Smooth muscle cell (in vitro differentiated cells): ENCODE measurements at regions not wholly inside any gene's neighbourhood (a gene's known extent, or its start where the extent isn't known, plus 50 kb on each side); places are given as distances from the start of the nearest gene placed in this dataset.

Source experiments
- DNase-seq: peaks from one replicate; lab custom pipeline; 2025; ENCODE audit not compliant: unreplicated experiment; lab: John Stamatoyannopoulos, UW
- H2AFZ ChIP-seq: fragments of 200-600 bp; sonication (generic); 2 replicates; pipeline ENCODE4 v1.6.0; 2016; ENCODE audit warnings: antibody characterized with exemption, low read depth, mild to moderate bottlenecking
- H3F3A ChIP-seq: fragments of 200-600 bp; sonication (generic); 2 replicates; pipeline ENCODE4 v1.6.0; 2017; ENCODE audit warnings: antibody characterized with exemption, low read depth
- H3K27ac ChIP-seq: fragments of 200-600 bp; sonication (generic); 2 replicates; pipeline ENCODE4 v1.5.1; 2016; ENCODE audit warnings: low read depth, mild to moderate bottlenecking
- H3K27me3 ChIP-seq: fragments of 200-600 bp; sonication (generic); 2 replicates; pipeline ENCODE4 v1.6.1; 2016; ENCODE audit warnings: low read depth, mild to moderate bottlenecking
- H3K36me3 ChIP-seq: fragments of 200-600 bp; sonication (generic); 2 replicates; pipeline ENCODE4 v1.5.1; 2016; ENCODE audit warnings: low read depth
- H3K4me1 ChIP-seq: fragments of 200-600 bp; sonication (generic); 2 replicates; pipeline ENCODE4 v1.5.1; 2016; ENCODE audit warnings: low read depth
- H3K4me2 ChIP-seq: fragments of 200-600 bp; sonication (generic); 2 replicates; pipeline ENCODE4 v1.6.0; 2016; ENCODE audit warnings: mild to moderate bottlenecking
- H3K4me3 ChIP-seq: fragments of 200-600 bp; sonication (generic); 2 replicates; pipeline ENCODE4 v1.5.1; 2016; ENCODE audit warnings: mild to moderate bottlenecking
- H3K79me2 ChIP-seq: fragments of 200-600 bp; sonication (generic); 2 replicates; pipeline ENCODE4 v1.6.0; 2016; ENCODE audit warnings: low read depth, mild to moderate bottlenecking
- H3K9ac ChIP-seq: fragments of 200-600 bp; sonication (generic); 2 replicates; pipeline ENCODE4 v1.6.0; 2016; ENCODE audit warnings: low read depth
- H3K9me3 ChIP-seq: fragments of 200-600 bp; sonication (generic); replicated peaks from 2 replicates; pipeline ENCODE4 v1.5.1; 2016; ENCODE audit warnings: low read depth
- H4K20me1 ChIP-seq: fragments of 200-600 bp; sonication (generic); 2 replicates; pipeline ENCODE4 v1.6.0; 2016; ENCODE audit warnings: low read depth
- WGBS: methylation state at CpG from one replicate; pipeline ENCODE4 v1.1.7; 2016; ENCODE audit warnings: low lambda C conversion rate; 5-methylcytosine and 5-hydroxymethylcytosine counted together
- TF ChIP-seq, protein P1 (sequence below): fragments of 200-600 bp; sonication (generic); IDR thresholded peaks from 2 replicates; pipeline ENCODE4 v1.5.1; 2017; ENCODE audit warnings: borderline replicate concordance, mild to moderate bottlenecking, antibody characterized with exemption; ENCODE audit not compliant: insufficient read depth, poor library complexity, severe bottlenecking

DNA sequence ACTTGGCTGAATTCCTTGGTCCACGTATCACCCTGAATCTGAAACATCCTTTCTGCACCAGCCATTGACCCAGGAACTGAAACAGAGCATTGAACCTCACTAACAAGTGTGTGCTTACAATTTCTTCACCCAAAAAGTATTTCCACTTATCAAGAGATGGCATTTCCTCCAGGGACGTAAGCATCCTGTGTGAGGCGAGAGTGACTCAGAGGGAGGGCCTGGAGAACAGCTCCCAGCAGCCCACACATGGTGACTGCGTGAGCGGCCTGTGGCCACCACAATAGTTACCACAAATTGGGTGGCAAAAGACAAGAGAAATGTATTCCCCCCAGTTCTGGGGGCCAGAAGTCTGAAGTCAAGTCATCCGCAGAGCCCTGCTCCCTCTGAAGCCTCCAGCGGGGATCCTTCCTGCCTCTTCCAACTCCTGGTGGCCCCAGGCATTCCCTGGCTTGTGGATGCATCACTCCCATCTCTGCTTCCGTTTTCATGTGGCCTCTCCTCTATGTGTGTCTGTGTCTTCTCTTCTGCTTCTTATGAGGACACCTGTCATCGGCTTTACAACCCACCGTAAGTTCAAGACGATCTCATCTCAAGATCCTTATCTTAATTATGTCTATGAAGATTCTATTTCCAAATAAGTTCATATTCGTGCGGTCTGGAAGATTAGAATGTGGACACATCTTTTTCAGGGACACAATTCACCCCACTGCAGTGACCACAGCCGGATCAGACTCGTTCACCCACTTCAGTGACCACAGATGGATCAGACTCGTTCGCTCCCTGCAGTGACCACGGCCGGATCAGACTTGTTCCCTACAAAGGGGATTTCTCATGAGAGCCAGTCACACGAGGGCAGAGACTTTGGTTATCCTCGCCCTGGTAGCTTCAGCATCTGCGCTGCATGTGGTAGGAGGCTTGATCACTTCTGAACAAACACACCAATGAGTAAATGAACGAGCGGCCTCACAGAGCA is 122.6 kb upstream of the FOXF1 start:
- TF ChIP-seq, protein P1, sequence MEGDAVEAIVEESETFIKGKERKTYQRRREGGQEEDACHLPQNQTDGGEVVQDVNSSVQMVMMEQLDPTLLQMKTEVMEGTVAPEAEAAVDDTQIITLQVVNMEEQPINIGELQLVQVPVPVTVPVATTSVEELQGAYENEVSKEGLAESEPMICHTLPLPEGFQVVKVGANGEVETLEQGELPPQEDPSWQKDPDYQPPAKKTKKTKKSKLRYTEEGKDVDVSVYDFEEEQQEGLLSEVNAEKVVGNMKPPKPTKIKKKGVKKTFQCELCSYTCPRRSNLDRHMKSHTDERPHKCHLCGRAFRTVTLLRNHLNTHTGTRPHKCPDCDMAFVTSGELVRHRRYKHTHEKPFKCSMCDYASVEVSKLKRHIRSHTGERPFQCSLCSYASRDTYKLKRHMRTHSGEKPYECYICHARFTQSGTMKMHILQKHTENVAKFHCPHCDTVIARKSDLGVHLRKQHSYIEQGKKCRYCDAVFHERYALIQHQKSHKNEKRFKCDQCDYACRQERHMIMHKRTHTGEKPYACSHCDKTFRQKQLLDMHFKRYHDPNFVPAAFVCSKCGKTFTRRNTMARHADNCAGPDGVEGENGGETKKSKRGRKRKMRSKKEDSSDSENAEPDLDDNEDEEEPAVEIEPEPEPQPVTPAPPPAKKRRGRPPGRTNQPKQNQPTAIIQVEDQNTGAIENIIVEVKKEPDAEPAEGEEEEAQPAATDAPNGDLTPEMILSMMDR = no peak
- Histone ChIP-seq H3F3A (peaks cover 19% of the 10 kb centered on the region), H3K9me3 (no peaks in the 10 kb centered on the region), H3K4me2 (peak overlapping the region; percentile 32), H3K27ac (peak overlapping the region; percentile 76), H4K20me1 (no peaks in the 10 kb centered on the region), H3K4me1 (no peaks in the 10 kb centered on the region), H3K4me3 (no peak overlapping the region), H3K9ac (peak overlapping the region; percentile 43), H3K79me2 (no peaks in the 10 kb centered on the region), H3K36me3 (no peaks in the 10 kb centered on the region), H3K27me3 (no peaks in the 10 kb centered on the region), H2AFZ (no peak overlapping the region)
- no peak for DNase-seq
- 52% methylated on average over 24 of the region's 24 CpGs for WGBS

DNA sequence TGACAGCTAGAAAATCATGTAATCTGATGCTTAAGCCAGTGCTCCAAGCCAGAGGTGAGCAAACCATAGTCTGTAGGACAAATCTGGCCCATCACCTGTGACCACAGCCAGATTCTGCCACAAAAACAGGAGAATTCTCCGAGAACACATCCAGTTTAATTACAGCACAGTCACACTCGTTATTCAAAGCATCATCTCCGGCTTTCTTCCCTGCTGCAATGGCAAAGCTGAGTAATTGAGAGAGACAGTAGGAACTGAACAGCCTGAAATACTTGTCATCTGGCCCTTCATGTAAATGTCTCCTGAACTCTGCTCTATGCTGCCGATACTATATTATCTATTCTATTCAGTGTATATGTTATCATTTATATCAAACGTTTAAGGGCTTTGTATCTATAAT is 121.4 kb upstream of the FOXF1 start:
- H3K27me3 ChIP-seq = no peaks in the 10 kb centered on the region
- 71% methylated on average over 5 of the region's 5 CpGs for WGBS
- H3K27ac ChIP-seq = no peak overlapping the region
- no peak overlapping the region for H3K9ac ChIP-seq
- no peaks in the 10 kb centered on the region for H3K9me3 ChIP-seq
- H3K4me3 ChIP-seq = no peak overlapping the region
- no peak overlapping the region for H3K4me2 ChIP-seq
- no peaks in the 10 kb centered on the region for H4K20me1 ChIP-seq
- H3F3A ChIP-seq = peaks cover 19% of the 10 kb centered on the region
- no peaks in the 10 kb centered on the region for H3K79me2 ChIP-seq
- TF ChIP-seq, protein P1 = no peak
- no peaks in the 10 kb centered on the region for H3K4me1 ChIP-seq
- no peak for DNase-seq
- no peak overlapping the region for H2AFZ ChIP-seq
- H3K36me3 ChIP-seq = no peaks in the 10 kb centered on the region

DNA sequence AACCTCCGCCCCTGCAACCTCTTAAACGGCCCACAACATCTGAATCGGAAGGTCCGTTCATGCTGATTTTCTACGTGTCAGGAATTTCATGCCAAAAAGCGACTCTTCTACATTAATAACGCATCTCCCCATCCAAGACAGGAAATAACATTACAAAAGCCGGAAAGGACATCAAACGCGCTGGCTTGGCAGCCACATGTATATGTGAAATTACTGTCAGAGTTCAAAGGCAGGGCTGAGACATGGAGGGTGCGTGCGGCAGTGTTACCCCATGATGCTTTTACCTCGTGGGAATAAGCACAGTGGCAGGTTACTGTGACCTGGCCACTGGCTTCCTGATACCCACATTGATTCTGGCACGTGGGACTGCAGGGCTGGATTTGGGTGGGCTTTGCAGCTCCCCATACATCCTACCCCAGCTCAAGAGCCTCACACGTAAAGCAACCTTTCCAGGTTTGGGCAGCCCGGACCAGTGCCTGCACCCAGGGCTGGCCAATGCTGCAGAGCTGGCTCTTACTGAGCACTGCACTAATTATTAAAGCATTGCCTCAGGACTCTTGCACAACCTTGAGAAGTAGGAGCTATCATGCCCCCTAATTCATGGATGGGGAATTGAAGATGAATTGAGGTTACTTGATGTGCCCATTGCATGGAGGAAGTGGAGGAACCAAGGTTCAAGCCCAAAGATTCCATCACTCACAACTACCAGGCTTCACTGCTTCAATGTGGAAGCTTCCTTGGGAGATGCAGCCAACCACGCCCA is 120.6 kb upstream of the FOXF1 start:
- no peaks in the 10 kb centered on the region for H4K20me1 ChIP-seq
- H3K9ac ChIP-seq = no peak overlapping the region
- no peak overlapping the region for H2AFZ ChIP-seq
- DNase-seq = no peak
- no peak overlapping the region for H3K4me2 ChIP-seq
- no peaks in the 10 kb centered on the region for H3K27me3 ChIP-seq
- no peaks in the 10 kb centered on the region for H3K9me3 ChIP-seq
- TF ChIP-seq, protein P1 = no peak
- H3K27ac ChIP-seq = no peak overlapping the region
- H3K4me3 ChIP-seq = no peak overlapping the region
- no peaks in the 10 kb centered on the region for H3K79me2 ChIP-seq
- H3K4me1 ChIP-seq = no peaks in the 10 kb centered on the region
- WGBS = 94% methylated on average over 17 of the region's 17 CpGs
- no peaks in the 10 kb centered on the region for H3K36me3 ChIP-seq
- H3F3A ChIP-seq = peaks cover 19% of the 10 kb centered on the region
